Esophagus (tissue), 2 donors: ENCODE measurements at regions not wholly inside any gene's neighbourhood (a gene's known extent, or its start where the extent isn't known, plus 50 kb on each side); places are given as distances from the start of the nearest gene placed in this dataset.

ENCODE experiments used
- H3K27ac ChIP-seq, 2 donors: one replicate each; pipeline ENCODE4 v1.5.1; 2013; ENCODE audit warnings: low read depth in 2 of 2, mild to moderate bottlenecking in 2 of 2, inconsistent platforms in 1 of 2, low read length in 1 of 2, moderate library complexity in 1 of 2
- H3K27me3 ChIP-seq, 2 donors: one replicate each; pipeline ENCODE4 v1.6.1; 2013; ENCODE audit warnings: low read length in 2 of 2, control low read depth in 1 of 2, mild to moderate bottlenecking in 1 of 2; ENCODE audit not compliant: insufficient read depth in 2 of 2, control insufficient read depth in 1 of 2
- H3K36me3 ChIP-seq, 2 donors: one replicate each; pipeline ENCODE4 v1.6.1; 2013; ENCODE audit warnings: low read length in 1 of 2; ENCODE audit not compliant: control insufficient read depth in 2 of 2, insufficient read depth in 2 of 2
- H3K4me1 ChIP-seq, 2 donors: one replicate each; pipeline ENCODE4 v1.6.1; 2013; ENCODE audit warnings: low read length in 1 of 2; ENCODE audit not compliant: control insufficient read depth in 2 of 2, insufficient read depth in 2 of 2
- H3K4me3 ChIP-seq, 2 donors: one replicate each; pipeline ENCODE4 v1.5.1; 2013; ENCODE audit warnings: low read length in 2 of 2, mild to moderate bottlenecking in 2 of 2, low read depth in 1 of 2, moderate library complexity in 1 of 2
- H3K9me3 ChIP-seq, 2 donors: one replicate each; pipeline ENCODE4 v1.6.1; 2013; ENCODE audit warnings: mild to moderate bottlenecking in 2 of 2, low read depth in 1 of 2, low read length in 1 of 2, moderate library complexity in 1 of 2; ENCODE audit not compliant: control insufficient read depth in 2 of 2, insufficient read depth in 1 of 2
- WGBS, 2 donors: extraction: QIAGEN DNeasy Blood & Tissue Kit; methylation state at CpG; one replicate each; pipeline ENCODE4 v1.1.7; 2013; 5-methylcytosine and 5-hydroxymethylcytosine counted together
- donor health status: healthy with polysubstance abuse.
- donor health status: Bipolar disorder and iron deficiency.

DNA sequence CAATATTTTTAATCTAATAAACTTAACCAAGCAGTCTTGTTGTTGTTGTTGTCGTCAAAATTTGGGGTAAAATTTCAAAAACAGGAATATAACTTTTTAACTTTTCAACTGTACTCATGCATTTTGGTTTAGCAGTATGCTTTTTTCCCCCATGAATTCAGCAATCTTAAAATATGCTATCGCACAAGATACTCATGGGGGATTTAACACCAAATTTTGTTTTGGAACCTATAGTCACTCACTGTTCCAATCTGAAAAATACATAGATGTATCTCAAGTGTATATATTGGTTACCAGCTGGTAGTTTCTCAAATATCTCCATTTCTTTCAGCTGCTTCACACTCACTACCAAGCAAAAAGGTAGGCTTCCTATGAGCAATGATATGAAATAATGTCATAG, 91.4 kb upstream of the PIK3CG start:
- Histone ChIP-seq H3K9me3 (no peaks in the 10 kb centered on the region), H3K4me1 (no peaks in the 10 kb centered on the region), H3K4me3 (no peak overlapping the region), H3K27me3 (no peaks in the 10 kb centered on the region), H3K36me3 (no peaks in the 10 kb centered on the region), H3K27ac (no peak overlapping the region)
- 93 to 95% methylated on average over 2 of the region's 2 CpGs for WGBS, 2 donors

DNA sequence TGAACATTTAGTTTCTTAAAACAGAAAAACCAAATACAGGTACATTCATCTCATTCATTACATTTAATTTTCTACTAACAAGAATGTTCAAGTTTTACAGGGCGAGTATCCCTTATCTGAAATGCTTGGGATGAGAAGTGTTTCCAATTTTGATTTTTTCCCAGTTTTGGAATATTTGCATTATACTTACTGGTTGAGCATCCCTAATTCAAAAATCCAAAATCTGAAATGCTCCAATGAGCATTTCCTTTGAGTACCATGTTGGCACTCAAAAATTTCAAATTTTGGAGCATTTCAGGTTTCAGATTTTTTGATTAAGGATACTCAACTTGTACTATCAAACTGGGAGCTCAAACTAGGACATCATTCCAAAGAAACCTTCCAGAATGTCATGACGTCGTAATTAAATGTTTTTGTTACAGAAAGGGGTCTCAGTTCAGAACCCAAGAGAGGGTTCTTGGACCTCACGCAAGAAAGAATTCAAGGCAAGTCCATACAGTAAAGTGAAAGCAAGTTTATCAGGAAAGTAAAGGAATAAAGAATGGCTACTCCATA, 90.8 kb upstream of the PIK3CG start:
- WGBS, 2 donors, result 87 to 91% methylated on average over 4 of the region's 4 CpGs

DNA sequence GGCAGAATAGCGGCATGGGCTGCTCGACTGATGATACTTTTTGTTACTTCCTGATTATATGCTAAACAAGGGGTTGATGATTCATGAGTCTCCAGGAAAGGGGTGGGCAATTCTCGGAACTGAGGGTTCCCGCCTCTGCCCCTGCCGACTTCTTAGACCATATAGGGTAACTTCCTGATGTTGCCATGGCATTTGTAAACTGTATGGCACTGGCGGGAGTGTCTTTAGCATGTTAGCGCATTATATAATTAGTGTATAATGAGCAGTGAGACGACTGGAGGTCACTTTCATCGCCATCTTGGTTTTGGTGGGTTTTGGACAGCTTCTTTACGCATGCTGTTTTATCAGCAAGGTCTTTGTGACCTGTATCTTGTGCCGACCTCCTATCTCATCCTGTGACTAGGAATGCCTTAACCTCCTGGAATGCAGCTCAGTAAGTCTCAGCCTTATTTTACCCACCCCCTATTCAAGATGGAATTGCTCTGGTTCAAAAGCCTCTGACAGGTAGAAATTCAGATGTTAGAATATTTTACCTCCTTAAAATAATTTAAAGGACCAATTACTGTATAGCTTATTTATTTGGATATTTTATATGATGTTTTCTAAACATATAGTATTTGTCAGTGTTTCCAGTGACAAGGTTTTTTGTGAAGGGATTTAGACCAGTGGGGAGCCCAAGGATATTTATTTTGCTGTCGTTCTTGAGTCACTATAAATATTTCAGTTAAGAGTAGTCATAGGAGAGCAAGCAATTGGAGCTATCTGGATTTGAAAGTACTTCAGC, 90.1 kb upstream of the PIK3CG start:
- H3K4me1 ChIP-seq, result no peaks in the 10 kb centered on the region
- no peaks in the 10 kb centered on the region for H3K27me3 ChIP-seq
- H3K9me3 ChIP-seq, result no peaks in the 10 kb centered on the region
- 75 to 78% methylated on average over 12 of the region's 12 CpGs for WGBS, 2 donors
- no peaks in the 10 kb centered on the region for H3K36me3 ChIP-seq
- H3K27ac ChIP-seq, result no peak overlapping the region
- H3K4me3 ChIP-seq, result no peak overlapping the region

More for the DNA sequence above, 90.8 kb upstream of the PIK3CG start:
- H3K9me3 ChIP-seq, result no peaks in the 10 kb centered on the region
- H3K27me3 ChIP-seq, result no peaks in the 10 kb centered on the region
- no peaks in the 10 kb centered on the region for H3K36me3 ChIP-seq
- H3K4me3 ChIP-seq, result no peak overlapping the region
- no peaks in the 10 kb centered on the region for H3K4me1 ChIP-seq
- H3K27ac ChIP-seq, result no peak overlapping the region

DNA sequence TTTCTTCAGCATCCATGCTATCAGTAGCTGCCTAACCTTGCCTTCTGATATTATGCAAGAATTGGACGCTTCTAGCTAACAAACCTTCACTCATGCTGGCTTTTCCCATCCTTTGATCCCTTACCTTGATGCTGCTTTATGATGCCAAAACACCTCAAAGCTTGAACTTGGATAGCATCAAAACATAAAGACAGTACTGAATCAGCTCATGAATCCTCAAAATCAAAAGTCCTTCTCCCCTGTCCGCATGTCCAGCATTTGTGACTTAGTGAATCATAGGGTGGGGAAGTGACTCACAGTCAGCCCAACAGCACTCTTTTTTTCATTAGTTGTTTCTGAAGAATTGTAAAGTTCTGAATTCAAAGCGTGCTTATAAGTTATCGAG, 89.5 kb upstream of the PIK3CG start:
- Histone ChIP-seq H3K4me1 (no peaks in the 10 kb centered on the region), H3K4me3 (no peak overlapping the region), H3K36me3 (no peaks in the 10 kb centered on the region), H3K27me3 (no peaks in the 10 kb centered on the region), H3K9me3 (no peaks in the 10 kb centered on the region), H3K27ac (peak overlapping the region in 1 of 2 donors; percentile 22)
- WGBS, 2 donors, result 57 to 71% methylated on average over 4 of the region's 4 CpGs

DNA sequence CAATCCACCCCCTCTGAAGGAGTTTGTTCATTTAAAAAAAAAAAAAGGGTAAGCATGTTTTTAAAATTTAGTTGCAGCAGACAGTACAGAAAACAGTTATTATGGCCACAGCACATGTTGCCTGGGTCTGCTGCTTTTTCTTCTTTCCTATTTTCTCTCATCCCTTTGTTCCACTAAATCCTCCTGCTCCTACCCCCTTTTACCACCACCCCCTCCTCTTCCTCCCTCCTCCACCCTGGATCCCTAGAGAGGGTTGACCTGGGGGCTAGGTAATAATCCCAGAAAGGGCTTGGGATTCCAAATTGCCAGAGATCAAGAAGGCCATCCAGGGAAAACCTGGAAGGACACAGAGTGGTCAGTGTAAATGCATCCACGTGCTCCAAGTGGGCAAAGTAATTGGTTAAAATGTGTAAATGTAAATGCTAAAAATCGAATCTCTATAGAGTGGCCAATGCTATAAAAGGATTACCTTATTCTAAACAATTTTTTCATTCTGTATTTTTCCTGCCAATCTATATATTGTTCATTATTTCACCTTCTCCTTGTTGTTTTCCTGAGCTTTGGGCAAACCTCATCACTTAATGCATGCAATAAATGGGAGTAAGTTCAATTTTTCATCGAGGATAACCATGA, 89.0 kb upstream of the PIK3CG start:
- 80% methylated on average over 3 of the region's 3 CpGs for WGBS, 2 donors
- no peak overlapping the region for H3K4me3 ChIP-seq
- H3K9me3 ChIP-seq, result no peaks in the 10 kb centered on the region
- no peak overlapping the region for H3K27ac ChIP-seq
- no peaks in the 10 kb centered on the region for H3K4me1 ChIP-seq
- H3K27me3 ChIP-seq, result no peaks in the 10 kb centered on the region
- H3K36me3 ChIP-seq, result no peaks in the 10 kb centered on the region

DNA sequence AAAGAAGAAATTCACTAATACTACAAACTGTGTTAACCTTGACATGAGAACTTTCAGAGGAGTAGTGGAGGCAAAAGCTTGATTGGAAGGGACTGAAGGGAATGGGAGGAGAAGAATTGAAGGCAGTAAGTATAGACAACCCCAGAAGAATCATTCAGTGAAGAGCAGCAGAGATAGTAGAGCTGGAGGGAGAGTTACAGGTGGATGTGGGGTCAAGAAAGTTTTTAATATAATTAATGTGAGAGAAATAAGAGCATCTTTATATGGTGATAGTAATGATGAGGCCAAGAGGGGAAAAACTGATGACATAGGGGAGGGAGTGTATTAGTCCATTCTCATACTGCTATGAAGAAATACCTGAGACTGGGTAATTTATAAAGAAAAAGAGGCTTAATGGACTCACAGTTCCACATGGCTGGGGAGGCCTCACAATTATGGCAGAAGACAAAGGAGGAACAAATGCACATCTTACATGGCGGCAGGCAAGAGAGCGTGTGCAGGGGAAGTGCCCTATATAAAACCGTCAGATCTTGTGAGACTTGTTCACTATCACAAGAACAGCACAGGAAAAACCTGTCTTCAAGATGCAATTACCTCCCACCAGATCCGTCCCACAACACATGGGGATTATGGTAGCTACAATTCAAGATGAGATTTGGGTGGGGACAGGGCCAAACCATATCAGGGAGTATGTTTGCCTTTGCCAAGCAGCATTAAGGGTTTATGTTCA, 88.3 kb upstream of the PIK3CG start:
- Histone ChIP-seq H3K4me3 (no peak overlapping the region), H3K9me3 (no peaks in the 10 kb centered on the region), H3K36me3 (no peaks in the 10 kb centered on the region), H3K4me1 (no peaks in the 10 kb centered on the region), H3K27ac (no peak overlapping the region), H3K27me3 (no peaks in the 10 kb centered on the region)
- WGBS, 2 donors, result 91 to 92% methylated on average over 4 of the region's 4 CpGs

DNA sequence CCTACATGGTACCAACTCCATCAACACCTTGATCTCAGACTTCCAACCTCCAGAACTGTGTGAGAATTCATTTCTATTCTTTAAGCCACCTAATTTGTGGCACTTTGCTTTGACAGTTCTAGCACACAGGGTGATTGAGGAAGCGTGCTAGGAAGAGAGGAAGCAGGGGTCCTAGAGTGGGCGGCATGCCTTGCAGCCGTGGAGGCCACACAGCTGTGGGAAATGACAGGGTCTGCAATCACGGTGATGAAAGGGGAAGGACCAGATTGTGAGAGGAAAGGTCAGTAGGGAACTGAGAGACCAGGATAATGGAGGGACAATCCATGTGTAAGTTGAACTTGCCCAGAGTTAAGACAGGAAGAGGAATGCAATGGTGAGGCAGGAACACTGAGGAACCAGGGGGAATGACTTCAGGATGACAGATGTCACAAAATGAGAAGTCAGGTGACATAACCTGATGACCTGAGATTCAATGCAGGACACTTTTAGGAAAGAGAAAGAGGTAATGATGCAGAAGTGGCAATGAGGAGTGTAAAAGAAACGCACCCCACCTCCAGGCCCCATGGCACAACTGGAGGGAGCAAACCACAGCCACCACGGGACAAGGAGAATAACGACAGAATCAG, 87.3 kb upstream of the PIK3CG start:
- no peak overlapping the region for H3K27ac ChIP-seq
- H3K9me3 ChIP-seq, result no peaks in the 10 kb centered on the region
- no peaks in the 10 kb centered on the region for H3K4me1 ChIP-seq
- H3K27me3 ChIP-seq, result no peaks in the 10 kb centered on the region
- WGBS, 2 donors, result 80 to 83% methylated on average over 7 of the region's 7 CpGs
- H3K36me3 ChIP-seq, result no peaks in the 10 kb centered on the region
- H3K4me3 ChIP-seq, result no peak overlapping the region

DNA sequence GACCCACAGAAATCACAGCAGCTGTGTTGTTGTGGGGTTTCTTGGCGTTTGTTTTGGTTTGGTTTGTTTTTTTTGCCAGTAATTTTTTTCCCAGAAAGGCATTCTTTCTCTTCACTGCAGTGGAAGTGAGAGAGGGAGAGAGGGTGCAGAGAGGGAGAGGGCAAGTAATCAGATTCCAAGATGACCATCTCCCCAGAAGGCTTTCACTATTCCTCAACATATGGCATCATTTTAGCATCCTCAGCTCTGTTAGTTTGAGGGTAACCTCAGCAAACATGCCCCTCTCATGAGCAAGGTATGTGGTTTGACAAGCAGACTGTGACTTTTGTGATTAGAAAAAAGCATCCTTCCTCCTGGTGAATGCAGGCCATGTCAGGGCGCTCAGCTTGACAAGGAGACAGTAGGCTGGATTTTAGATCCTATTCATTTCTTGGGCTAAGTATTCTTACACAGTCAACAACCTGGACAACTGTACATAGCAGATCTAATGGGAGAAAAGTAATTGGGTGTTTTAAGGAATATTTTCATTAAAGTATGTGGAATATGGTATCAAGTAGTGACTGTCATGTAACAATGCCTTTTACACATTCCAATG, 86.3 kb upstream of the PIK3CG start:
- no peaks in the 10 kb centered on the region for H3K36me3 ChIP-seq
- H3K4me1 ChIP-seq, result no peaks in the 10 kb centered on the region
- WGBS, 2 donors, result 73 to 79% methylated on average over 2 of the region's 2 CpGs
- H3K27me3 ChIP-seq, result no peaks in the 10 kb centered on the region
- no peak overlapping the region for H3K27ac ChIP-seq
- H3K4me3 ChIP-seq, result no peak overlapping the region
- no peaks in the 10 kb centered on the region for H3K9me3 ChIP-seq

DNA sequence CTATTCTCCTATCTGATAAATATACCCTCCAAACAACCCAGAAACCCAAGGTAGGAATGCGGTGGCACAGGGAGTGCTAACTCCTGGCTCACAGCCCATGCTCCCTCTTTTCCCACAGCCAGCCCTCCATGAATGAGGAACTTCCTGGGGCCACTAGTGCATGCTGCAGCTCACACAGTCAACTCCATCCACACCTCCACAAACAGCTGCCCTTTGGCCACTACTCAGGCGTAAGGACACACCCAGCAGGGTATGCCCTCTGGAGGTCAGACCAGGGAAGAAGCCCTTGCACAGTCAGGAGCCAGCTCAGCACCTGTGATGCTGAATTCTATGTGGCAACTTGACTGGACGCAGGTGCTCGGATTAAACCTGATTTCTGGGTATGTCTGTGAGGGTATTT, 85.2 kb upstream of the PIK3CG start:
- H3K4me1 ChIP-seq, result no peaks in the 10 kb centered on the region
- H3K36me3 ChIP-seq, result no peaks in the 10 kb centered on the region
- H3K27ac ChIP-seq, result no peak overlapping the region
- H3K4me3 ChIP-seq, result no peak overlapping the region
- 58 to 84% methylated on average over 4 of the region's 4 CpGs for WGBS, 2 donors
- H3K27me3 ChIP-seq, result no peaks in the 10 kb centered on the region
- no peaks in the 10 kb centered on the region for H3K9me3 ChIP-seq
